SK-MEL-5 (cell line): ENCODE measurements at regions not wholly inside any gene's neighbourhood (a gene's known extent, or its start where the extent isn't known, plus 50 kb on each side); places are given as distances from the start of the nearest gene placed in this dataset.

Source experiments
- DNase-seq: peaks from one replicate; pipeline ENCODE4 v3.0.0-alpha.2; 2016; ENCODE audit warnings: low read depth, low spot score
- in situ Hi-C: cut with HindIII; loops from 2 replicates; pipeline ENCODE4 v1.10.0; 2016; ENCODE audit warnings: low sequenced_read_pairs, high pct_unique_total_duplicates, low pct_unique_long_range_greater_than_20kb

- in situ Hi-C loops = no loop called here
- DNase-seq = no peak
Observed at GRCh38 chrX:124641737-124642491, 295.6 kb downstream of the SH2D1A start.

GRCh38 chrX:124646403-124646802, 300.0 kb downstream of the SH2D1A start:
- in situ Hi-C loops = no loop called here

GRCh38 chrX:124651031-124651430, 304.7 kb downstream of the SH2D1A start:
- in situ Hi-C loops = no loop called here
- DNase-seq = no peak

More at GRCh38 chrX:124646403-124646802, 300.0 kb downstream of the SH2D1A start:
- DNase-seq = no peak

GRCh38 chrX:124665621-124666400, 319.4 kb downstream of the SH2D1A start:
- in situ Hi-C loops = no loop called here
- DNase-seq = no peak

GRCh38 chrX:124679199-124679598, 332.8 kb downstream of the SH2D1A start:
- DNase-seq = no peak
- in situ Hi-C loops = no loop called here

GRCh38 chrX:124680287-124680686, 333.9 kb downstream of the SH2D1A start:
- in situ Hi-C loops = no loop called here
- no peak for DNase-seq

- no peak for DNase-seq
- in situ Hi-C loops = no loop called here
Observed at GRCh38 chrX:124690495-124690894, 344.1 kb downstream of the SH2D1A start.

- in situ Hi-C loops = no loop called here
- no peak for DNase-seq
Observed at GRCh38 chrX:124699876-124700275, 353.5 kb downstream of the SH2D1A start.

- in situ Hi-C loops = no loop called here
- DNase-seq = no peak
Observed at GRCh38 chrX:124717537-124717936, 371.2 kb downstream of the SH2D1A start.

GRCh38 chrX:124719060-124719459, 372.7 kb downstream of the SH2D1A start:
- in situ Hi-C loops = no loop called here
- no peak for DNase-seq

- no peak for DNase-seq
- in situ Hi-C loops = no loop called here
Observed at GRCh38 chrX:124720532-124720931, 374.2 kb downstream of the SH2D1A start.

- in situ Hi-C loops = no loop called here
- no peak for DNase-seq
Observed at GRCh38 chrX:124725502-124725901, 379.1 kb downstream of the SH2D1A start.

- in situ Hi-C loops = no loop called here
- DNase-seq = no peak
Observed at GRCh38 chrX:124726292-124726691, 379.9 kb downstream of the SH2D1A start.

GRCh38 chrX:124726881-124727280, 380.5 kb downstream of the SH2D1A start:
- no peak for DNase-seq
- in situ Hi-C loops = no loop called here

GRCh38 chrX:124736553-124737270, 390.3 kb downstream of the SH2D1A start:
- DNase-seq = no peak
- in situ Hi-C loops = no loop called here

GRCh38 chrX:124737771-124738170, 391.4 kb downstream of the SH2D1A start:
- in situ Hi-C loops = no loop called here

GRCh38 chrX:124747295-124747694, 400.9 kb downstream of the SH2D1A start:
- in situ Hi-C loops = no loop called here
- no peak for DNase-seq

More at GRCh38 chrX:124737771-124738170, 391.4 kb downstream of the SH2D1A start:
- DNase-seq = no peak

GRCh38 chrX:124764354-124764753, 418.0 kb downstream of the SH2D1A start:
- in situ Hi-C loops = no loop called here
- no peak for DNase-seq
